ENCODE measurements at regions not wholly inside any gene's neighbourhood (a gene's known extent, or its start where the extent isn't known, plus 50 kb on each side); places are given as distances from the start of the nearest gene placed in this dataset.

DNA sequence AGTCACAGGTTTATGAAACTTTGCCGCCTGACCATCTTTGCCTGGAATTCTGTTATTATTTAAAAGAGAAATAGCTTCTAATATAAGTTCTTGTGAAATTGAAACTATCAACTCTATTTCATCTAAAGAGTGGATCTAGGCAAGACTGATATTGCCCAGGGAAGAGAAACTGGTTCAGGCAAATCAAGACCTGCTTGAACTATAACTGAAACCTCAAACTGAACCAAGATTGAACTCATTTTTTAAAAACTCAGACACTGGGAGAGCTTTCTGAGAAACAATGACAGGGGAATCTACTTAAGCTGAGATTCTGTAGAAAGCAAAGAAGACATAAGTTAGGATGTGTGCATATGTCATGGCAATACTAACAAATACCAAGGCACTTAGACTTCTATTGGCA, 815.8 kb downstream of the BRINP1 start:
- TF ChIP-seq POLR2AphosphoS5 (IDR thresholded peaks at IDR 0.05; ENCODE audit: low read depth) (no peak), SPI1 (IDR thresholded peaks at IDR 0.05; ENCODE audit: borderline replicate concordance, low read depth) (no peak), GABPA (IDR thresholded peaks at IDR 0.05; ENCODE audit: low read depth) (no peak), REST (IDR thresholded peaks at IDR 0.05; ENCODE audit: insufficient replicate concordance, low read depth) (no peak)
- TF ChIP-seq, protein P1, sequence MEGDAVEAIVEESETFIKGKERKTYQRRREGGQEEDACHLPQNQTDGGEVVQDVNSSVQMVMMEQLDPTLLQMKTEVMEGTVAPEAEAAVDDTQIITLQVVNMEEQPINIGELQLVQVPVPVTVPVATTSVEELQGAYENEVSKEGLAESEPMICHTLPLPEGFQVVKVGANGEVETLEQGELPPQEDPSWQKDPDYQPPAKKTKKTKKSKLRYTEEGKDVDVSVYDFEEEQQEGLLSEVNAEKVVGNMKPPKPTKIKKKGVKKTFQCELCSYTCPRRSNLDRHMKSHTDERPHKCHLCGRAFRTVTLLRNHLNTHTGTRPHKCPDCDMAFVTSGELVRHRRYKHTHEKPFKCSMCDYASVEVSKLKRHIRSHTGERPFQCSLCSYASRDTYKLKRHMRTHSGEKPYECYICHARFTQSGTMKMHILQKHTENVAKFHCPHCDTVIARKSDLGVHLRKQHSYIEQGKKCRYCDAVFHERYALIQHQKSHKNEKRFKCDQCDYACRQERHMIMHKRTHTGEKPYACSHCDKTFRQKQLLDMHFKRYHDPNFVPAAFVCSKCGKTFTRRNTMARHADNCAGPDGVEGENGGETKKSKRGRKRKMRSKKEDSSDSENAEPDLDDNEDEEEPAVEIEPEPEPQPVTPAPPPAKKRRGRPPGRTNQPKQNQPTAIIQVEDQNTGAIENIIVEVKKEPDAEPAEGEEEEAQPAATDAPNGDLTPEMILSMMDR (IDR thresholded peaks at IDR 0.05; ENCODE audit: insufficient read depth, low read length) = no peak

GRCh38 chr9:118554987-118555386, 814.2 kb downstream of the BRINP1 start:
- H3K27me3 ChIP-seq (ENCODE audit: insufficient read depth, poor library complexity, severe bottlenecking) = no peaks in the 10 kb centered on the region
- H3K27ac ChIP-seq (replicated peaks) = no peak overlapping the region
- H3K4me3 ChIP-seq (replicated peaks; ENCODE audit: insufficient read depth, low read length) = no peak overlapping the region
- DNase-seq (ENCODE audit: low read depth in 1 of 2, low spot score in 1 of 2) = no peak
- TF ChIP-seq SPI1 (IDR thresholded peaks at IDR 0.05; ENCODE audit: borderline replicate concordance, low read depth) (no peak), REST (IDR thresholded peaks at IDR 0.05; ENCODE audit: insufficient replicate concordance, low read depth) (no peak), GABPA (IDR thresholded peaks at IDR 0.05; ENCODE audit: low read depth) (no peak), POLR2AphosphoS5 (IDR thresholded peaks at IDR 0.05; ENCODE audit: low read depth) (no peak)

More for the DNA sequence above, 815.8 kb downstream of the BRINP1 start:
- no peaks in the 10 kb centered on the region for H3K27me3 ChIP-seq (ENCODE audit: insufficient read depth, poor library complexity, severe bottlenecking)
- DNase-seq (ENCODE audit: low read depth in 1 of 2, low spot score in 1 of 2) = no peak
- no peak overlapping the region for H3K27ac ChIP-seq (replicated peaks)
- H3K4me3 ChIP-seq (replicated peaks; ENCODE audit: insufficient read depth, low read length) = no peak overlapping the region

- DNase-seq (ENCODE audit: low read depth in 1 of 2, low spot score in 1 of 2) = no peak
- no peaks in the 10 kb centered on the region for H3K27me3 ChIP-seq (ENCODE audit: insufficient read depth, poor library complexity, severe bottlenecking)
- H3K4me3 ChIP-seq (replicated peaks; ENCODE audit: insufficient read depth, low read length) = no peak overlapping the region
- H3K27ac ChIP-seq (replicated peaks) = no peak overlapping the region
- no peak for TF ChIP-seq REST (IDR thresholded peaks at IDR 0.05; ENCODE audit: insufficient replicate concordance, low read depth)
- TF ChIP-seq, protein P1 (IDR thresholded peaks at IDR 0.05; ENCODE audit: insufficient read depth, low read length) = no peak
- TF ChIP-seq POLR2AphosphoS5 (IDR thresholded peaks at IDR 0.05; ENCODE audit: low read depth) = no peak
- TF ChIP-seq GABPA (IDR thresholded peaks at IDR 0.05; ENCODE audit: low read depth) = no peak
- TF ChIP-seq SPI1 (IDR thresholded peaks at IDR 0.05; ENCODE audit: borderline replicate concordance, low read depth) = no peak
These were observed 811.2 kb downstream of the BRINP1 start for GRCh38 chr9:118558026-118558425.

All from HL-60 (cell line).